Natural killer cell (primary cell): ENCODE measurements at regions not wholly inside any gene's neighbourhood (a gene's known extent, or its start where the extent isn't known, plus 50 kb on each side); places are given as distances from the start of the nearest gene placed in this dataset.

Experiments
- ATAC-seq, 3 donors: fragments of 150-1000 bp in 2 of 3; fragments of 200-7000 bp in 1 of 3; cut with Tn5 transposase; 1 replicate in 1 of 3; 2 replicates in 2 of 3; pipeline ENCODE4 v1.10.0; 2021; ENCODE audit warnings: mild to moderate bottlenecking in 2 of 3, moderate library complexity in 2 of 3
- DNase-seq, 2 donors: peaks; one replicate each; pipeline versions ENCODE4 v3.0.0 to v3.0.0-alpha.2; 2013 to 2021; ENCODE audit warnings: mixed read lengths in 1 of 2
- H3K27ac ChIP-seq: one replicate; pipeline ENCODE4 v1.5.1; 2013; ENCODE audit warnings: mild to moderate bottlenecking, low read length
- H3K27me3 ChIP-seq: one replicate; pipeline ENCODE4 v1.6.1; 2013; ENCODE audit warnings: low read length; ENCODE audit not compliant: control insufficient read depth, insufficient read depth
- H3K36me3 ChIP-seq: one replicate; pipeline ENCODE4 v1.6.1; 2013; ENCODE audit warnings: low read length; ENCODE audit not compliant: control insufficient read depth, insufficient read depth
- H3K4me1 ChIP-seq: one replicate; pipeline ENCODE4 v1.6.1; 2013; ENCODE audit warnings: low read length; ENCODE audit not compliant: control insufficient read depth, insufficient read depth
- H3K4me3 ChIP-seq: one replicate; pipeline ENCODE4 v1.5.1; 2013; ENCODE audit warnings: low read length
- H3K9me3 ChIP-seq: one replicate; pipeline ENCODE4 v1.6.1; 2013; ENCODE audit warnings: low read length; ENCODE audit not compliant: control insufficient read depth, insufficient read depth
- H3K27ac Mint-ChIP-seq, 2 donors: one replicate each; pipeline ENCODE4 v1.8.0; 2022; ENCODE audit warnings: mild to moderate bottlenecking in 2 of 2, mixed read lengths in 2 of 2, moderate library complexity in 1 of 2
- H3K27me3 Mint-ChIP-seq, 2 donors: one replicate each; pipeline ENCODE4 v1.8.0; 2022; ENCODE audit warnings: low read depth in 2 of 2, mixed read lengths in 2 of 2
- H3K36me3 Mint-ChIP-seq: one replicate; pipeline ENCODE4 v1.8.0; 2022; ENCODE audit warnings: mixed read lengths
- H3K4me1 Mint-ChIP-seq, 2 donors: one replicate each; pipeline ENCODE4 v1.8.0; 2022; ENCODE audit warnings: mixed read lengths in 2 of 2
- H3K4me3 Mint-ChIP-seq: one replicate; pipeline ENCODE4 v1.8.0; 2022; ENCODE audit warnings: mild to moderate bottlenecking, moderate library complexity, mixed read lengths
- H3K9me3 Mint-ChIP-seq, 2 donors: one replicate each; pipeline ENCODE4 v1.8.0; 2022; ENCODE audit warnings: mixed read lengths in 2 of 2
- CTCF ChIP-seq: fragments of 200-600 bp; IDR thresholded peaks from one replicate; pipeline ENCODE4 v1.8.0; 2022; ENCODE audit warnings: antibody characterized with exemption
- WGBS: methylation state at CpG from one replicate; pipeline ENCODE4 v1.1.7; 2013; ENCODE audit warnings: missing lambda C conversion rate; ENCODE audit not compliant: insufficient coverage; 5-methylcytosine and 5-hydroxymethylcytosine counted together
- intact Hi-C: fragments of 100-400 bp; cut with micrococcal nuclease; formaldehyde crosslinking; loops from one replicate; pipeline ENCODE4 v1.14.2; 2022

DNA sequence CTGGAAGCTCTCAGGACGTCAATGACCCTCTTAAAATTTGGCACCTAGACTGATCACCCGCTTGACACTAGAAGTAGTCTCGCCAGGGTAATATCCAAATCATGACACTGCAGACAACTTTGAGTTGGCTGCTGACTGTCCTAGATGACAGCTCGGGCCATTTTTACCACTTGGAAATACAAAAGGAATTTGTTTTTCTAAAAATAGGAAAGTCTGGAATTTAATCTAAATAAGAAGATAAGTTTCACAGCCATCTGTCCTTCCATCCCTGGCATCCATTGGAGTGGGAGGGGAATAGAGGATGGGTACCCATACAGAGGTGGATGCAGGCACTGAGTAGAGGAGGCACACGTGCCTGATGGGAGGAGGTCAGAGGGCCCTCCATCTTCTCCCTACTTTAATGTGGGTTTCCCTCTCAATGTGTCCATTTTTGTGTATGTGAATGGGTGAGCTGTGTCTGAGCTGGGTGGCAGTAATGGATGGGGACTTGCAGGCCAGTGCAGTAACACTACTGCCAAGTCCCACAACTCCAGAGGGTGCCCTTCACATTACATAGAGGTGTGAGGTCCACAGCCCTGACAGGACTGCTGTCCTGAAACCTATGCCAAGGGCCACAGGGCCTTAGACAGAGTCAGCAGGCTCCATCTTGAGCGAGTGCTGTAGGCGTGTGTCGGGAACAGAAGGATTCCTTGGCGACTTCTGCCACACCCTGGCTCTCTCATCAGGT lies 104.8 kb upstream of the IPO9 start:
- Mint-ChIP-seq H3K9me3 (no peaks in the 10 kb centered on the region), H3K4me1 (no peaks in the 10 kb centered on the region)

GRCh38 chr1:201724766-201725118 lies 104.2 kb upstream of the IPO9 start:
- no peak overlapping the region for H3K27ac ChIP-seq

More for the DNA sequence above, 104.8 kb upstream of the IPO9 start:
- Histone ChIP-seq H3K36me3 (no peaks in the 10 kb centered on the region), H3K27me3 (no peaks in the 10 kb centered on the region), H3K27ac (no peak overlapping the region), H3K4me1 (no peaks in the 10 kb centered on the region), H3K4me3 (no peak overlapping the region), H3K9me3 (no peaks in the 10 kb centered on the region)
- no peak overlapping the region for H3K4me3 Mint-ChIP-seq
- 78% methylated on average over 8 of the region's 9 CpGs for WGBS
- ATAC-seq (no peak), DNase-seq (no peak)
- no peak for TF ChIP-seq CTCF
- no peaks in the 10 kb centered on the region for H3K36me3 Mint-ChIP-seq
- no peak overlapping the region for H3K27ac Mint-ChIP-seq
- intact Hi-C loops: no loop called here
- peaks cover 0 to 16% of the 10 kb centered on the region in 2 donors for H3K27me3 Mint-ChIP-seq

GRCh38 chr1:201726700-201727099 lies 102.3 kb upstream of the IPO9 start:
- Histone ChIP-seq H3K4me3 (no peak overlapping the region), H3K27ac (no peak overlapping the region), H3K9me3 (no peaks in the 10 kb centered on the region), H3K4me1 (no peaks in the 10 kb centered on the region), H3K36me3 (no peaks in the 10 kb centered on the region), H3K27me3 (no peaks in the 10 kb centered on the region)
- DNase-seq (no peak), ATAC-seq (no peak)
- TF ChIP-seq CTCF: no peak
- no peaks in the 10 kb centered on the region for H3K4me1 Mint-ChIP-seq
- intact Hi-C loops: no loop called here
- no peaks in the 10 kb centered on the region for H3K9me3 Mint-ChIP-seq
- H3K4me3 Mint-ChIP-seq: no peak overlapping the region
- no peaks in the 10 kb centered on the region for H3K36me3 Mint-ChIP-seq
- H3K27me3 Mint-ChIP-seq: peaks cover 2 to 16% of the 10 kb centered on the region in 2 donors
- 75% methylated on average over 1 of the region's 2 CpGs for WGBS
- H3K27ac Mint-ChIP-seq: no peak overlapping the region

More at GRCh38 chr1:201724766-201725118, 104.2 kb upstream of the IPO9 start:
- DNase-seq (no peak), ATAC-seq (no peak)
- Mint-ChIP-seq H3K4me1 (no peaks in the 10 kb centered on the region), H3K27ac (no peak overlapping the region), H3K9me3 (no peaks in the 10 kb centered on the region), H3K27me3 (peaks cover 0 to 16% of the 10 kb centered on the region in 2 donors), H3K36me3 (no peaks in the 10 kb centered on the region), H3K4me3 (no peak overlapping the region)
- Histone ChIP-seq H3K27me3 (no peaks in the 10 kb centered on the region), H3K9me3 (no peaks in the 10 kb centered on the region), H3K4me3 (no peak overlapping the region), H3K36me3 (no peaks in the 10 kb centered on the region), H3K4me1 (no peaks in the 10 kb centered on the region)
- 64% methylated on average over 5 of the region's 5 CpGs for WGBS
- TF ChIP-seq CTCF: no peak
- intact Hi-C loops: no loop called here

DNA sequence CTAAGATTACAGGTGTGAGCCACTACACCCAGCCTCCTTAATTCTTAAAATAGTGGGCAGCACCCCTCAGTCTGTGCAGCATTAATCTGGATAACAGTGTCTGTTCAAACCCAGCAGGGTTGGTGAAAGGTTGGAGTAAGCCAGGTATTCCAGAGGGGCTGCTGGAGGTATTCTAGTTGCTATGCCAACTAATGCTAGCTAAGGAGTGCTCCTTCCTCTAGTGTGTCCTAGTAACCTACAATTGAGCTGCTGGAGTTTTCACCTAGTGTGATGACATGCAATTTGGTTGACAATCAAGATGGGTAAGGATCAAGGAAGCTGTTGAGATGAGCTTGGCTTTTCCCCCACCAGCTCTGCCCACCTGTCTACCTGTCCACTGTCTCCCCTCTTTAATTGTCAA lies 100.2 kb upstream of the IPO9 start:
- H3K4me1 Mint-ChIP-seq: no peaks in the 10 kb centered on the region
- Histone ChIP-seq H3K36me3 (no peaks in the 10 kb centered on the region), H3K27ac (no peak overlapping the region), H3K27me3 (no peaks in the 10 kb centered on the region), H3K9me3 (no peaks in the 10 kb centered on the region), H3K4me3 (no peak overlapping the region), H3K4me1 (no peaks in the 10 kb centered on the region)
- DNase-seq (no peak), ATAC-seq (no peak)
- no peaks in the 10 kb centered on the region for H3K36me3 Mint-ChIP-seq
- intact Hi-C loops: no loop called here
- H3K4me3 Mint-ChIP-seq: no peak overlapping the region
- peaks cover 5 to 19% of the 10 kb centered on the region in 2 donors for H3K27me3 Mint-ChIP-seq
- no peak overlapping the region for H3K27ac Mint-ChIP-seq
- no peak for TF ChIP-seq CTCF
- no peaks in the 10 kb centered on the region for H3K9me3 Mint-ChIP-seq
